SK-N-SH treated with all-trans-retinoic acid at 6 μM for 48 hours (cell line): ENCODE measurements at regions not wholly inside any gene's neighbourhood (a gene's known extent, or its start where the extent isn't known, plus 50 kb on each side); places are given as distances from the start of the nearest gene placed in this dataset.

Experiments used
- ARNTL ChIP-seq: fragments of 450-650 bp; formaldehyde crosslinking; IDR thresholded peaks from 2 replicates; pipeline ENCODE4 v1.5.0; 2020; ENCODE audit warnings: low read depth, mild to moderate bottlenecking, moderate library complexity, borderline replicate concordance
- CSDC2 ChIP-seq: fragments of 250-450 bp; sonication (Bioruptor Pico); IDR thresholded peaks from 2 replicates; pipeline ENCODE4 v1.5.0; 2020; ENCODE audit warnings: mild to moderate bottlenecking, moderate library complexity
- ESRRG ChIP-seq: fragments of 250-450 bp; sonication (Bioruptor Pico); IDR thresholded peaks from 2 replicates; pipeline ENCODE4 v1.6.1; 2021; ENCODE audit warnings: mild to moderate bottlenecking
- GLIS3 ChIP-seq: fragments of 250-450 bp; sonication (Bioruptor Pico); IDR thresholded peaks from 2 replicates; pipeline ENCODE4 v1.5.0; 2020; ENCODE audit warnings: mild to moderate bottlenecking, moderate library complexity
- ZFP3 ChIP-seq: fragments of 250-450 bp; sonication (Bioruptor Pico); IDR thresholded peaks from 2 replicates; pipeline ENCODE4 v1.5.0; 2020; ENCODE audit warnings: mild to moderate bottlenecking, moderate library complexity
- ZFP30 ChIP-seq: fragments of 450-650 bp; formaldehyde crosslinking; IDR thresholded peaks from 2 replicates; pipeline ENCODE4 v1.5.0; 2022; ENCODE audit warnings: mild to moderate bottlenecking, moderate library complexity
- ZNF565 ChIP-seq: fragments of 450-650 bp; formaldehyde crosslinking; conservative IDR thresholded peaks from 2 replicates; pipeline ENCODE4 v1.5.0; 2020; ENCODE audit warnings: low read depth, mild to moderate bottlenecking, moderate library complexity
- TF ChIP-seq, protein P1 (sequence below): fragments of 250-450 bp; sonication (Bioruptor Pico); IDR thresholded peaks from 2 replicates; pipeline ENCODE4 v1.5.1; 2020; ENCODE audit warnings: low read depth, mild to moderate bottlenecking, moderate library complexity
- TF ChIP-seq, protein P2 (sequence below): fragments of 250-450 bp; sonication (Bioruptor Pico); IDR thresholded peaks from 2 replicates; pipeline ENCODE4 v1.8.0; 2020; ENCODE audit warnings: mild to moderate bottlenecking, moderate library complexity, borderline replicate concordance

DNA sequence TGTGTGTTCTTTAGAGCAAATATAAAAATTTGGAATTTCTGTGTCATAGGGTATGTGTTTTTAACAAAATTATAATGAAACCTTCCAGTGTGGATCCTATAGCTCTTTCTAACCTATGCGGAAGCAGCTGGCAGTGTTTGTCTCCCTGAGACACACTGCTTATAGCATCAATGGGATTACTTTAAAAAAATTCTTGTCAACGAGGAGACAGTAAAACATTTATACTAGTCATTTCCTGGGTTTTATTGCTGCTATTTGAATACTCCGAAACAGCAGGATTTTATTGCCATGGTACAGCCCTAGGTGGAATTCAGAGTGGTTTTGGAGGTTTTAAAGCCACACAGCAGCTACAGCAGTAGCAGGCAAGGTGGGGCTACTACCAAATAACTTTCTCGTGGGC is 145.1 kb upstream of the IL1RAPL2 start:
- TF ChIP-seq ZFP30 (CRISPR knock-in tag) (no peak), ZFP3 (CRISPR knock-in tag) (no peak), CSDC2 (CRISPR knock-in tag) (no peak), ARNTL (CRISPR knock-in tag) (no peak), ZNF565 (CRISPR knock-in tag) (no peak), ESRRG (CRISPR knock-in tag) (no peak), GLIS3 (no peak)
- TF ChIP-seq, protein P1, sequence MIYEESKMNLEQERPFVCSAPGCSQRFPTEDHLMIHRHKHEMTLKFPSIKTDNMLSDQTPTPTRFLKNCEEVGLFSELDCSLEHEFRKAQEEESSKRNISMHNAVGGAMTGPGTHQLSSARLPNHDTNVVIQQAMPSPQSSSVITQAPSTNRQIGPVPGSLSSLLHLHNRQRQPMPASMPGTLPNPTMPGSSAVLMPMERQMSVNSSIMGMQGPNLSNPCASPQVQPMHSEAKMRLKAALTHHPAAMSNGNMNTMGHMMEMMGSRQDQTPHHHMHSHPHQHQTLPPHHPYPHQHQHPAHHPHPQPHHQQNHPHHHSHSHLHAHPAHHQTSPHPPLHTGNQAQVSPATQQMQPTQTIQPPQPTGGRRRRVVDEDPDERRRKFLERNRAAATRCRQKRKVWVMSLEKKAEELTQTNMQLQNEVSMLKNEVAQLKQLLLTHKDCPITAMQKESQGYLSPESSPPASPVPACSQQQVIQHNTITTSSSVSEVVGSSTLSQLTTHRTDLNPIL (CRISPR knock-in tag): no peak
- TF ChIP-seq, protein P2, sequence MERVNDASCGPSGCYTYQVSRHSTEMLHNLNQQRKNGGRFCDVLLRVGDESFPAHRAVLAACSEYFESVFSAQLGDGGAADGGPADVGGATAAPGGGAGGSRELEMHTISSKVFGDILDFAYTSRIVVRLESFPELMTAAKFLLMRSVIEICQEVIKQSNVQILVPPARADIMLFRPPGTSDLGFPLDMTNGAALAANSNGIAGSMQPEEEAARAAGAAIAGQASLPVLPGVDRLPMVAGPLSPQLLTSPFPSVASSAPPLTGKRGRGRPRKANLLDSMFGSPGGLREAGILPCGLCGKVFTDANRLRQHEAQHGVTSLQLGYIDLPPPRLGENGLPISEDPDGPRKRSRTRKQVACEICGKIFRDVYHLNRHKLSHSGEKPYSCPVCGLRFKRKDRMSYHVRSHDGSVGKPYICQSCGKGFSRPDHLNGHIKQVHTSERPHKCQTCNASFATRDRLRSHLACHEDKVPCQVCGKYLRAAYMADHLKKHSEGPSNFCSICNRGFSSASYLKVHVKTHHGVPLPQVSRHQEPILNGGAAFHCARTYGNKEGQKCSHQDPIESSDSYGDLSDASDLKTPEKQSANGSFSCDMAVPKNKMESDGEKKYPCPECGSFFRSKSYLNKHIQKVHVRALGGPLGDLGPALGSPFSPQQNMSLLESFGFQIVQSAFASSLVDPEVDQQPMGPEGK (CRISPR knock-in tag): no peak
